H1 (cell line): ENCODE measurements at regions not wholly inside any gene's neighbourhood (a gene's known extent, or its start where the extent isn't known, plus 50 kb on each side); places are given as distances from the start of the nearest gene placed in this dataset.

Experiments used
- CTCF ChIA-PET: fragments of 300-600 bp; sonication (Branson Sonifier 250); formaldehyde crosslinking; loops from one replicate; lab custom pipeline; 2021; ENCODE audit not compliant: partially characterized antibody; lab: Charles Lee
- POLR2A ChIA-PET: fragments of 300-600 bp; sonication (Branson Sonifier 250); formaldehyde crosslinking; loops from one replicate; lab custom pipeline; 2021; ENCODE audit warnings: inconsistent platforms; ENCODE audit not compliant: partially characterized antibody; lab: Charles Lee
- DNase-seq, 2 experiments: peaks; one replicate each; pipeline versions ENCODE4 v3.0.0 to v3.0.0-alpha.2; 2010 to 2022; ENCODE audit warnings: low spot score in 2 of 2, low read depth in 1 of 2, mixed read lengths in 1 of 2
- FAIRE-seq: peaks from 2 replicates; lab custom pipeline; 2011; peaks lifted over from hg19 to GRCh38; lab: Jason Lieb, UNC
- H2AFZ ChIP-seq: 2 replicates; pipeline ENCODE4 v1.8.1; 2012; ENCODE audit warnings: low read length, inconsistent platforms
- H2AK5ac ChIP-seq: 2 replicates; pipeline ENCODE4 v1.6.1; 2013; ENCODE audit warnings: low read depth, low read length
- H2BK120ac ChIP-seq: replicated peaks from 2 replicates; pipeline ENCODE3; 2013; ENCODE audit warnings: low read depth, low read length, inconsistent platforms
- H2BK12ac ChIP-seq: 2 replicates; pipeline ENCODE4 v1.6.1; 2013; ENCODE audit warnings: low read depth, low read length
- H2BK15ac ChIP-seq: 2 replicates; pipeline ENCODE4 v1.6.1; 2013; ENCODE audit warnings: low read length
- H2BK20ac ChIP-seq: 2 replicates; pipeline ENCODE4 v1.6.1; 2013; ENCODE audit warnings: low read length
- H2BK5ac ChIP-seq: 2 replicates; pipeline ENCODE4 v1.6.1; 2013; ENCODE audit warnings: low read depth, low read length
- H3K14ac ChIP-seq: 2 replicates; pipeline ENCODE4 v1.6.1; 2013; ENCODE audit warnings: inconsistent platforms; ENCODE audit not compliant: insufficient read length
- H3K18ac ChIP-seq: 2 replicates; pipeline ENCODE4 v1.6.1; 2013; ENCODE audit warnings: low read length; ENCODE audit errors: extremely low read depth
- H3K23ac ChIP-seq: 2 replicates; pipeline ENCODE4 v1.6.1; 2013; ENCODE audit warnings: inconsistent platforms; ENCODE audit not compliant: insufficient read length
- H3K23me2 ChIP-seq: 2 replicates; pipeline ENCODE4 v1.6.1; 2013; ENCODE audit warnings: low read depth, low read length
- H3K27ac ChIP-seq: 2 replicates; pipeline ENCODE4 v1.6.1; 2011; ENCODE audit warnings: low read depth, low read length, inconsistent platforms
- H3K27me3 ChIP-seq, 4 experiments: replicated peaks in 1 of 4; 1 replicate in 1 of 4; 2 replicates in 3 of 4; pipeline versions ENCODE4 v1.6.1 to v1.8.1; 2011 to 2013; ENCODE audit warnings: low read length in 3 of 4, mild to moderate bottlenecking in 3 of 4, inconsistent platforms in 2 of 4, mixed read lengths in 2 of 4, moderate library complexity in 1 of 4; ENCODE audit not compliant: control insufficient read depth in 3 of 4, insufficient read depth in 3 of 4; ENCODE audit errors: extremely low read depth in 1 of 4
- H3K36me3 ChIP-seq, 4 experiments: 2 replicates each; pipeline versions ENCODE4 v1.6.1 to v1.8.1; 2011 to 2013; ENCODE audit warnings: mild to moderate bottlenecking in 4 of 4, low read length in 3 of 4, moderate library complexity in 2 of 4, control low read depth in 1 of 4, inconsistent platforms in 1 of 4; ENCODE audit not compliant: insufficient read depth in 4 of 4, control insufficient read depth in 2 of 4
- H3K4ac ChIP-seq: replicated peaks from 2 replicates; pipeline ENCODE3; 2013; ENCODE audit warnings: low read length, low read depth, mixed read lengths, inconsistent platforms; ENCODE audit not compliant: insufficient read length
- H3K4me1 ChIP-seq, 4 experiments: replicated peaks in 1 of 4; 1 replicate in 1 of 4; 2 replicates in 3 of 4; pipeline versions ENCODE4 v1.6.1 to v1.8.1; 2011 to 2013; ENCODE audit warnings: low read length in 3 of 4, inconsistent platforms in 2 of 4, mixed read lengths in 1 of 4; ENCODE audit not compliant: insufficient read depth in 4 of 4, control insufficient read depth in 3 of 4
- H3K4me2 ChIP-seq, 2 experiments: 2 replicates each; pipeline versions ENCODE4 v1.6.1 to v1.8.1; 2011 to 2013; ENCODE audit warnings: low read depth in 2 of 2, low read length in 2 of 2, control low read depth in 1 of 2, inconsistent platforms in 1 of 2, mild to moderate bottlenecking in 1 of 2; ENCODE audit not compliant: insufficient read depth in 1 of 2
- H3K4me3 ChIP-seq, 4 experiments: fragments of 200-600, 300-600 bp in 1 of 4; sonication (generic), shearing (Covaris generic), sonication (Bioruptor Twin) in 1 of 4; 2 replicates each; pipeline versions ENCODE4 v1.5.1 to v1.8.1; 2011 to 2016; ENCODE audit warnings: low read length in 4 of 4, low read depth in 3 of 4, control low read depth in 2 of 4, inconsistent platforms in 2 of 4, mild to moderate bottlenecking in 2 of 4, mixed read lengths in 1 of 4, moderate library complexity in 1 of 4; ENCODE audit not compliant: insufficient read depth in 2 of 4; ENCODE audit errors: extremely low read depth in 1 of 4
- H3K56ac ChIP-seq: replicated peaks from 2 replicates; pipeline ENCODE3; 2013; ENCODE audit warnings: low read depth, mild to moderate bottlenecking, mixed read lengths, low read length, inconsistent platforms; ENCODE audit not compliant: insufficient read length
- H3K79me1 ChIP-seq: 2 replicates; pipeline ENCODE4 v1.6.1; 2013; ENCODE audit warnings: low read depth, low read length, control low read depth
- H3K79me2 ChIP-seq, 2 experiments: 2 replicates each; pipeline versions ENCODE4 v1.6.1 to v1.8.1; 2012 to 2013; ENCODE audit warnings: low read length in 2 of 2, mild to moderate bottlenecking in 2 of 2, inconsistent platforms in 1 of 2; ENCODE audit not compliant: insufficient read depth in 2 of 2, control insufficient read depth in 1 of 2
- H3K9ac ChIP-seq, 4 experiments: replicated peaks in 1 of 4; 1 replicate in 1 of 4; 2 replicates in 3 of 4; pipeline versions ENCODE4 v1.6.1 to v1.8.1; 2011 to 2013; ENCODE audit warnings: low read depth in 3 of 4, low read length in 3 of 4, control low read depth in 2 of 4, mild to moderate bottlenecking in 2 of 4, moderate library complexity in 2 of 4, inconsistent platforms in 1 of 4; ENCODE audit errors: extremely low read depth in 1 of 4
- H3K9me3 ChIP-seq, 2 experiments: 2 replicates each; pipeline versions ENCODE4 v1.6.1 to v1.8.1; 2012 to 2013; ENCODE audit warnings: mild to moderate bottlenecking in 2 of 2, moderate library complexity in 2 of 2, control low read depth in 1 of 2, inconsistent platforms in 1 of 2, low read depth in 1 of 2, low read length in 1 of 2, mixed read lengths in 1 of 2; ENCODE audit not compliant: insufficient read depth in 2 of 2
- H4K20me1 ChIP-seq, 2 experiments: replicated peaks in 1 of 2; 2 replicates each; pipeline versions ENCODE3 to v1.8.1; 2011 to 2013; ENCODE audit warnings: inconsistent platforms in 2 of 2, low read length in 2 of 2, mild to moderate bottlenecking in 1 of 2; ENCODE audit not compliant: insufficient read depth in 2 of 2, control insufficient read depth in 1 of 2
- H4K5ac ChIP-seq: 2 replicates; pipeline ENCODE4 v1.6.1; 2013; ENCODE audit warnings: low read length, low read depth, mixed read lengths, inconsistent platforms; ENCODE audit not compliant: insufficient read length
- H4K8ac ChIP-seq: 2 replicates; pipeline ENCODE4 v1.8.0; 2013; ENCODE audit warnings: mild to moderate bottlenecking, moderate library complexity, low read length, inconsistent platforms; ENCODE audit not compliant: insufficient read depth; ENCODE audit errors: extremely low read depth
- H4K91ac ChIP-seq: replicated peaks from 2 replicates; pipeline ENCODE3; 2013; ENCODE audit warnings: low read length, mixed read lengths, inconsistent platforms; ENCODE audit not compliant: insufficient read length
- CEBPB ChIP-seq: IDR thresholded peaks from 2 replicates; pipeline ENCODE4 v1.6.1; 2012; ENCODE audit warnings: low read depth, low read length
- EP300 ChIP-seq, 2 experiments: IDR thresholded peaks; 1 replicate in 1 of 2; 2 replicates in 1 of 2; pipeline ENCODE4 v1.6.1; 2011 to 2012; ENCODE audit warnings: low read depth in 2 of 2, low read length in 2 of 2, mild to moderate bottlenecking in 2 of 2, borderline replicate concordance in 1 of 2, inconsistent platforms in 1 of 2, moderate library complexity in 1 of 2
- JUND ChIP-seq: IDR thresholded peaks from 2 replicates; pipeline ENCODE4 v1.6.1; 2011; ENCODE audit warnings: mild to moderate bottlenecking, improper control_type of control experiment, low read length
- MAFK ChIP-seq: IDR thresholded peaks from 2 replicates; pipeline ENCODE4 v1.6.1; 2012; ENCODE audit warnings: low read depth, mild to moderate bottlenecking, improper control_type of control experiment, low read length
- NANOG ChIP-seq: IDR thresholded peaks from 2 replicates; pipeline ENCODE4 v1.6.1; 2011; ENCODE audit warnings: low read length, low read depth, mild to moderate bottlenecking, inconsistent platforms; ENCODE audit not compliant: insufficient read depth, poor library complexity, severe bottlenecking
- PHF8 ChIP-seq: fragments of 200-600 bp; sonication (generic); conservative IDR thresholded peaks from 2 replicates; pipeline ENCODE4 v1.7.1; 2012; ENCODE audit warnings: low read depth, mild to moderate bottlenecking, inconsistent platforms, low read length, moderate library complexity
- POLR2A ChIP-seq, 2 experiments: IDR thresholded peaks; 1 replicate in 1 of 2; 2 replicates in 1 of 2; pipeline ENCODE4 v1.6.1; 2011; ENCODE audit warnings: low read depth in 2 of 2, low read length in 2 of 2, mild to moderate bottlenecking in 2 of 2; ENCODE audit errors: control extremely low read depth in 1 of 2
- RFX5 ChIP-seq: IDR thresholded peaks from 2 replicates; pipeline ENCODE4 v1.6.1; 2011; ENCODE audit warnings: low read depth, low read length, improper control_type of control experiment, borderline replicate concordance
- SIX5 ChIP-seq: IDR thresholded peaks from 2 replicates; pipeline ENCODE4 v1.6.1; 2011; ENCODE audit warnings: mild to moderate bottlenecking, low read depth, low read length
- SP2 ChIP-seq: IDR thresholded peaks from 2 replicates; pipeline ENCODE4 v1.6.1; 2012; ENCODE audit warnings: mild to moderate bottlenecking, low read length, inconsistent platforms
- SRF ChIP-seq: IDR thresholded peaks from 2 replicates; pipeline ENCODE4 v1.6.1; 2011; ENCODE audit warnings: mild to moderate bottlenecking, low read depth, low read length, moderate library complexity
- TBP ChIP-seq: IDR thresholded peaks from 2 replicates; pipeline ENCODE4 v1.6.1; 2011; ENCODE audit warnings: low read depth, low read length, improper control_type of control experiment
- WGBS, 2 experiments: shearing (Covaris generic) in 1 of 2; methylation state at CpG; one replicate each; pipeline versions ENCODE4 v1.1.6 to v1.1.7; 2013 to 2015; ENCODE audit warnings: low lambda C conversion rate in 2 of 2, mixed read lengths in 2 of 2, inconsistent platforms in 1 of 2, low coverage in 1 of 2, missing lambda C conversion rate in 1 of 2; ENCODE audit not compliant: insufficient replicate concordance in 2 of 2, insufficient coverage in 1 of 2, insufficient read length in 1 of 2; ENCODE audit errors: extremely low coverage in 1 of 2, missing lambda C conversion rate in 1 of 2; 5-methylcytosine and 5-hydroxymethylcytosine counted together
- TF ChIP-seq, protein P1 (sequence below): IDR thresholded peaks from 2 replicates; pipeline ENCODE4 v1.6.1; 2012; ENCODE audit warnings: inconsistent platforms

DNA sequence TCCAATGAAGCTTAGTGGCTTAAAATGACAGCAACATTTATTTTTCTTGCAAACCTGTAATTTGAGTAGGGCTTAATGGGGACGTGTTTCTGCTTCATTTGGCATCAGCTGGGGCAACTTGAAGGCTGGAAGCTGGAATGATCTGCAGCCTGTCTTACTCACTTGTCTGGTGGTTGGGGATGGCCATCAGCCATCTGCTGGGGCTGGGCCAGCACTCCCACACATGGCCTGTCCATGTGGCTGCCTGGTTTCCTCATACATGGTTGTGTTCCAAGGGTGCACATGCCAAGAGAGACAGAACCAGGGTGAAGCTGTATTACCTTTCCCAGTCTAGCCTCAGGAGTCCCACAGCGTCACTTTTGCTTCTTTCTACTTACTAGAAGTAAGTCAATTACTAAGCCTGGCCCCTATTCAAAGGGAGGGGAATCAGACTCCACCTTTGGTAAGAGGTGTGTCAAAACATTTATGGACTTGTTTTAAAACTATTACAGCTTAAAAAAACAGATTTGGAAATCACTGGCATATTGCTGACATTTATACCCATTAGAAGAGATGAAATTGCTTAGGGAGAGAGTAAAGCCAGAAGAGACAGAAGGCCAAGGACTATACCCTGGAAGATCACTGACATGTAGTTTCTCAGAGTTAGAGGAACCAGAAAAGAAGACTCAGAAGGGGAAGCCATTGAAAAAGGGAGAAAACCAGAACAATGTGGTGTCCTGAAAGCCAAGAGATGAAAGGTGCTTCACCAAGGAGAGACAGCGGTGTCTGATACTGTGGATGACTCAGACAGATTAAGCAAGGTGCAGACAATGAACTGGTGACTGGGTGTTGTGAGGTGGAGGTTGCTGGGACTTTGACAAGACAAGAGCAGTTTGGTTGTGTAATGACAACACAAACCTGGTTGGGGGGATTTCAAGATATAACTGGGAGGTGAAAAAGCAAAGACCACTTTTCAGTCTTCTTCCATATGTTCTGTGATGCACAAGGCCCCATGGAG, 345.2 kb downstream of the GJA1 start:
- FAIRE-seq (no peak), DNase-seq (no peak)
- Histone ChIP-seq H2AFZ (0 out of 2 replicates have a peak overlapping the region, but pooled peaks have one; percentile 9), H3K4me2 (no peak overlapping the region), H2BK5ac (no peak overlapping the region), H3K4me3 (no peak overlapping the region), H3K9me3 (no peaks in the 10 kb centered on the region), H3K14ac (no peak overlapping the region), H3K56ac (no peak overlapping the region), H3K9ac (no peak overlapping the region), H2BK12ac (no peak overlapping the region), H4K5ac (no peak overlapping the region), H3K79me2 (no peaks in the 10 kb centered on the region), H3K18ac (no peak overlapping the region), H4K91ac (no peak overlapping the region), H4K20me1 (no peaks in the 10 kb centered on the region), H3K23ac (no peak overlapping the region), H2AK5ac (no peak overlapping the region), H2BK120ac (no peak overlapping the region), H3K4ac (no peak overlapping the region), H3K79me1 (no peaks in the 10 kb centered on the region), H3K23me2 (no peaks in the 10 kb centered on the region), H2BK20ac (no peak overlapping the region), H4K8ac (no peak overlapping the region), H3K27ac (no peak overlapping the region), H3K27me3 (no peaks in the 10 kb centered on the region), H3K4me1 (no peaks in the 10 kb centered on the region), H3K36me3 (no peaks in the 10 kb centered on the region), H2BK15ac (no peak overlapping the region)
- POLR2A ChIA-PET = no interaction called here
- CTCF ChIA-PET = no interaction called here
- WGBS, 2 experiments = 75% methylated on average over 3 of the region's 3 CpGs; no CpG with 5 or more reads in 1 of the 2 experiments
- TF ChIP-seq, protein P1, sequence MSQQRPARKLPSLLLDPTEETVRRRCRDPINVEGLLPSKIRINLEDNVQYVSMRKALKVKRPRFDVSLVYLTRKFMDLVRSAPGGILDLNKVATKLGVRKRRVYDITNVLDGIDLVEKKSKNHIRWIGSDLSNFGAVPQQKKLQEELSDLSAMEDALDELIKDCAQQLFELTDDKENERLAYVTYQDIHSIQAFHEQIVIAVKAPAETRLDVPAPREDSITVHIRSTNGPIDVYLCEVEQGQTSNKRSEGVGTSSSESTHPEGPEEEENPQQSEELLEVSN = no peak
- TF ChIP-seq TBP (no peak), CEBPB (no peak), POLR2A (IDR thresholded peaks at IDR 0.05; ENCODE audit: control extremely low read depth in 1 of 2, low read depth in 2 of 2, low read length in 2 of 2) (no peak), JUND (no peak), SRF (no peak), NANOG (no peak), EP300 (IDR thresholded peaks at IDR 0.05; ENCODE audit: borderline replicate concordance in 1 of 2, low read depth in 2 of 2, low read length in 2 of 2) (no peak), PHF8 (no peak), RFX5 (no peak), MAFK (no peak), SP2 (no peak), SIX5 (no peak)
